HEK293T (cell line): ENCODE measurements at regions not wholly inside any gene's neighbourhood (a gene's known extent, or its start where the extent isn't known, plus 50 kb on each side); places are given as distances from the start of the nearest gene placed in this dataset.

Experiments used
- BHLHE40 ChIP-seq: fragments of 450-650 bp; IDR thresholded peaks from 2 replicates; pipeline ENCODE4 v1.6.1; 2016; ENCODE audit warnings: mild to moderate bottlenecking, moderate library complexity, borderline replicate concordance
- SP1 ChIP-seq: fragments of 450-650 bp; IDR thresholded peaks from 2 replicates; pipeline ENCODE4 v1.6.1; 2017

DNA sequence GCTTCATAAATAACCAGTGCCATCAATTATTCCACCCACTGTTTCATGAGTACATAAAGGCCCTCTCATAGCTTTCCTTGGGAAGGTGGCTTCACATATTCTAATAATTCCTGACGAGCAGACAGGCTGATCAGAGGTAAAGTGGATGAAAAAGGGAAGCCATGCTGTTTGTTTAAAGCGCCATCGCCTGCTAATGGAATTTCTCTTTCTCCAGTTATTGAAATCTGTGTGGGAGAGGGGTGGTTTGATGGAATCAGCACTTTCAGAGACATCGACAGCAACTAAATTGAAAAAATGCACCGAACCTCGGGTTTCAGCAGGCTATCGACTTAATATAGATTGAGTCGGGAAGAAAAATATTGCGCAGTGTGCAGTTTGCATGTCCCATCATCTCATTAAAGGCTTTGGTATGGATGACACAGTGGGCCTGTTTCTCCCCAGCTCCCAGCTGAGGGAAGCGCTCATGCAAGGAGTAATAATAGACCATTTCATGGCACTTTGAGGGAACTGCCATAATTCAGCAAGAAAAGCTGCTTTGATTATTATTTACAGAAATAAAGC lies 472.1 kb downstream of the RBFOX1 start:
- no peak for TF ChIP-seq SP1
- no peak for TF ChIP-seq BHLHE40
